ENCODE measurements at regions not wholly inside any gene's neighbourhood (a gene's known extent, or its start where the extent isn't known, plus 50 kb on each side); places are given as distances from the start of the nearest gene placed in this dataset.

- TF ChIP-seq CTCF (IDR thresholded peaks at IDR 0.05) = no peak
- no peak for TF ChIP-seq EP300 (IDR thresholded peaks at IDR 0.05)
Measured at GRCh38 chr3:150273396-150273795, 134.7 kb upstream of the TSC22D2 start.

Data from gastroesophageal sphincter (tissue), 3 donors.